ENCODE measurements at regions not wholly inside any gene's neighbourhood (a gene's known extent, or its start where the extent isn't known, plus 50 kb on each side); places are given as distances from the start of the nearest gene placed in this dataset.

DNA sequence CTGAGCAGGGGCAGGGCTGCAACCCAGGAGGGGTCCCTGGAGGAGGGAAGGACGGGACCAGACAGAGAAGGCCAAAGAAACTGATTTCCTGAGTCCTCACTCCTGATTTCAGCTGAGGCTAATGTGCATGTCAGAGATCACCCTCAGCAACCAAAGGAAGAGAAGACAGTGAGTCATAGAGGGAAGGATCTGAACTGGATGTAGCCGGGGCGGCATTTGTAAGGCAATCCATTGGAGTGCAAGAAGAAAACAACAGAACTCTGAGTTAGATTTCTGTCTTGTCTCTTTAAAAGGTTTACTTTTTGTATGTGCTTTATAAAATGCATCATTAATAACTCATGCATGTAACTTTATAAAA, 105.3 kb upstream of the AGBL1 start:
- FAIRE-seq = no peak
- no peak for DNase-seq (ENCODE audit: insufficient read length, low spot score)

DNA sequence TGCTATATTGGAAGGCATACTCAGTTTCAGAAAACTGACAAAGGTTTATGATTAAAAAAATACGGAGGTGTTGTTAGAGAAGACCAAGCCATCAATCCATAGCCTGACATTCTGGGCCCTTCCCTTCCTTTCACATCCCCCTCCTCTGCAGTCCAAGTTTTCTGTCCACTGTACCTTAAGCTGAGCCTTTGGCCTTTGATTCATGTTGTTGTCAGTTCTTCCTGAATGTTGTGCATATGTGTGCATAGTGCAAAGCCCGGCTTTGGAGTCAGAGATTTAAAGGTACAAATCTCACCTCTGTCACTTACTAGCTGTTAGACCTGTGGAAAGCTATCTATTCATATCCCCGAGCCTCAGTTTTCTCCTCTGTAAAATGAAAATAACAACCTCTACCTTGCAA, 104.9 kb upstream of the AGBL1 start:
- FAIRE-seq = no peak

GRCh38 chr15:85976102-85976501, 103.6 kb upstream of the AGBL1 start:
- DNase-seq (ENCODE audit: insufficient read length, low spot score) = no peak
- FAIRE-seq = no peak

More for the DNA sequence above, 104.9 kb upstream of the AGBL1 start:
- DNase-seq (ENCODE audit: insufficient read length, low spot score) = no peak

GRCh38 chr15:85976986-85977385, 102.7 kb upstream of the AGBL1 start:
- DNase-seq (ENCODE audit: insufficient read length, low spot score) (no peak), FAIRE-seq (no peak)

GRCh38 chr15:85977586-85977985, 102.1 kb upstream of the AGBL1 start:
- DNase-seq (ENCODE audit: insufficient read length, low spot score) = no peak
- no peak for FAIRE-seq

DNA sequence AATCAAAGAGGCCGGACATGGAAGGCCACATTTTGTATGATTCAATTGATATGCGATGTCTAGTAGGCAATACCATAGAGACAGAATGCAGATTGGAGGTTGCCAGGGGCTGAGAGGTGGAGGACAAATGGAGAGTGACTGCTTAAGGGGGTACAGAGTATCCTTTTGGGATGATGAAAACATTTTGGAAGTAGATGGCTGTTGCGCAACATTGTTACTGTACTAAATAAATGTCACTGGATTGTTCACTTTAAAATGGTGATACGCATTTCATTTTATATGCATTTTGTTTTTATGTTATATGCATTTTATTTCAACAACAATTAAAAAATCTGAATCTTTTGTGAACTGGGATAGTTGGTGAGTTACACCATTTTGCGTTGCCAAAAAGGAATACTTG, 99.7 kb upstream of the AGBL1 start:
- FAIRE-seq (no peak), DNase-seq (ENCODE audit: insufficient read length, low spot score) (no peak)

GRCh38 chr15:85980946-85981345, 98.7 kb upstream of the AGBL1 start:
- DNase-seq (ENCODE audit: insufficient read length, low spot score) (no peak), FAIRE-seq (no peak)

DNA sequence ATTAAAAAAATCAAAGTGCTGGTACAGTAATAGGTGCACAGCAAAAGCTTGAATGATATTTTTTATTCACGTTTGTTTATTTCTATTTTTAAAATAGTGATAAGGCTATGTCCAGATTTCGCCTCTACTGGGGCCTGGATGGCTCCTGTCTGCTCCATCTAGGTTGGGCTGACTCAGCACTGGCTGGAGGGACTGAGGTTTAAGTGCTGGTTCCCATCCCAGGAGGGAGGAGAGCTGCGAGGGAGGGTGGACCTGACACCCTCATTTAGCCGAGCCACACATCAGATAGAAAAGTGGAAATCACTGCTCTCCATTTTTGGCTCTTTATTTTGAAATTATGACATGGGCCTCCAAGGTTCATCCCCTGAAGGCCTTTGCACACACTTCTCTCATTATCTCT, 95.4 kb upstream of the AGBL1 start:
- FAIRE-seq = no peak
- DNase-seq (ENCODE audit: insufficient read length, low spot score) = no peak

GRCh38 chr15:85986116-85986515, 93.6 kb upstream of the AGBL1 start:
- FAIRE-seq (no peak), DNase-seq (ENCODE audit: insufficient read length, low spot score) (no peak)

DNA sequence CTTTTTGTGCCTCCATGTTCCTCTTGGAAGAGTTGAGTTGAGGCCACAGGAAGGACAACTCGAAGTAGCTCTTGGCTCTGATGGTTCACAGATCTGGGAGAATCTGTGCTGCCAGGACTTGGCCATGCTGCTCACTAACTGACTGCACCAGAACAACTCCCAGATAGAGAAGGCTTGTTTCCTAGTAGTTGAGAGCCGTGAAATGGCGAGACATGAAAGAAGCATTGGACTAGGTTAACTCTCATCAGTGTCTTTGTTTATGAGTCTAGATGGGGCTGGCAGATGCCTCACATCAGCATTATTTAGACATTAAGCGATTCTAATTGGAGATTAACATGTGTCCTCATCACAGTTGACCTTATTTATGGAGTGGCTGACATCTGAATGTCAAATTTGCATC, 92.9 kb upstream of the AGBL1 start:
- no peak for DNase-seq (ENCODE audit: insufficient read length, low spot score)
- no peak for FAIRE-seq

DNA sequence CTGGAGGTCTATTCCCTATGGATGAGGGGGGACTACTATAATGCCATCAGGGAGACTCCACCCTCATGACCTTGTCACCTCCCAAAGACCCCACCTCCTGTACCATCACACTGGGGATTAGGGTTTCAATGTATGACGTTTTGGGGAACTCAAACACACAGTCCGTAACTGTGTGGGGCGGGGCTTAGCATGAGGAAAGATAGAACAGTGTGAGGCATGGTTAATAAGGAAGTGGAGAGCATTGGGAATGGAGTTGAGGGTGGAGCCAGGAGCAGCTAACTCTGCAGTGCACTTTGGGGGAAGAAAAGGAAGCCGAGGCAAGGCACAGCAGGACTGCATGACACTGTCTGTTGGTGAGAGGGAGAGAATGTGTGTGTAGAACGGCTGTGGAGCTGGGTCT, 90.9 kb upstream of the AGBL1 start:
- FAIRE-seq (no peak), DNase-seq (ENCODE audit: insufficient read length, low spot score) (no peak)

GRCh38 chr15:85992224-85992623, 87.4 kb upstream of the AGBL1 start:
- no peak for FAIRE-seq
- DNase-seq (ENCODE audit: insufficient read length, low spot score) = no peak

DNA sequence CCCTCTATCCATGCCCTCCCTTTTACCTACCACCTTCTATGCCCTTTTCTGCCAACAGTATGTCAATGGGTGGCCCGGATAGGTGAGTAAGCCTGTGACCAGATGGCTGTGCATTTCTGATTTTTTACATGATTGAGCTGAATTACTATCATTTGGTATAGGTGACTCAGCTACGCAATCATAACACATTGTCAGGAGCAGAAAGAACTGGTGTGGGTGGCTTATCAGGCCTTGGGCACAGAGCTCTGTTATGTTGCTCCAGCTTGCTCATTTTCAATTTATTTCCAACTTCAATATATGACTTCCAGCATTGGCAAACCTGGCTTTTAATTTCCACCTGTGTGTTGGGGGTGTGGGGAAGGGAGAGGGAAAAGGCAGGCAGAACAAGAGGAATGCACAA, 86.6 kb upstream of the AGBL1 start:
- no peak for FAIRE-seq
- DNase-seq (ENCODE audit: insufficient read length, low spot score) = no peak

- DNase-seq (ENCODE audit: insufficient read length, low spot score) = no peak
- no peak for FAIRE-seq
Observed at GRCh38 chr15:85997618-85998017, 82.1 kb upstream of the AGBL1 start.

- FAIRE-seq = no peak
- DNase-seq (ENCODE audit: insufficient read length, low spot score) = no peak
Observed at GRCh38 chr15:85999658-86000057, 80.0 kb upstream of the AGBL1 start.

DNA sequence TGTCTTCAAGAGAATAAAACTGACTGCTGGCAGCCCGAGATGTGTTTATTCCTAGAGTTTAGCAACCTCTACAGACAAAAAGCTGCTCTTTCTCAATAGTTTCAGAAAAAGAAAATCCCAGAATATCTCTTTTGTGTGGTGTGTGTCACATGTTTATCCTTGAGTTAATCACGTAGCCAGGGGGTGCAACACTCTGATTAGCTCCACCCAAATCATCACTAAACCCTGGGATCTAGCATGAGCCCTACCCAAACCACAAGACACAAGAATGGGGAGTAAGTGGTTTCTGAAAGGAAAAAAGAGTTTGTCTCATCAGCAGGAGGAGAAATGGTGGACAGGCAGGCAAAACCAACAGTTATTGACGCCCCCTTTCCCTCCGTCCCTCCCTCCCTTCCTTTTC, 78.5 kb upstream of the AGBL1 start:
- no peak for DNase-seq (ENCODE audit: insufficient read length, low spot score)
- FAIRE-seq = no peak

DNA sequence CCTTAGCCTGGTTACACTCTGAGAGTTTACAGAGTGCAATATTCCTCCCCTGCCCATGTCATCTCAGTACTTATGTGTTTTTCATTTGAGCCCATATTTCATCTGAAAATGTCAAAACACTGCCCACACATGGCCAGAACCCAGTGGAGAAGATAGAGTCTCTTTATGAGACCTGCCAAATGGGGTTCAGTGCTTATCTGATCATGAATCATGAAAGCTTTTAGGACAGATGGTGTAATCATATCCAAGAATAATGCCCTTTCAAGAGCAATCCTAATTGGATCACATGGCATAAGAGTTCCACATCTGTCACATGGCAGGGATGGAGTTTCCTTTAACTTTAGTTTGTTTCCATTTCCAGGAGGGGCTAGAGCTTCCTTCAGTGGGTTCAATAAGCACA, 77.2 kb upstream of the AGBL1 start:
- no peak for FAIRE-seq
- no peak for DNase-seq (ENCODE audit: insufficient read length, low spot score)

DNA sequence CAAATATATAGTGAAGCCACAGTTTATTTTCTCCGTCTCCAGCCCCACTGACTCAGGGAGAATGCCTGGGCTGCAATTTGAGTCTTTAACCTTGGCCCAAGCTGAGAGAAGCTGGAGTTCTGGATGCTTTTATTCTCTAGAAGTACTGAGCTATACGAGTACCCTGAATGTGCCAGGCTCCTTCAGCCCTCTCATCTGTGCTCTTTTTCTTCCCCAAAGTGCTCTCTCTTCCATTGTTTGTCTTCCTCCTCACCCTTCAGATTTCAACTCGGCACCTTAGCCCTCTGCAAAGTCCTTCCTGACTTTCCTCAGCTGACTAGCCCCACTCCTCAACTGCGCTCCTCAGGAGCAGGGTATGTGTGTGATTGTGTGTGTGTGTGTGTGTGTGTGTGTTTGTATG, 75.6 kb upstream of the AGBL1 start:
- no peak for FAIRE-seq
- no peak for DNase-seq (ENCODE audit: insufficient read length, low spot score)

DNA sequence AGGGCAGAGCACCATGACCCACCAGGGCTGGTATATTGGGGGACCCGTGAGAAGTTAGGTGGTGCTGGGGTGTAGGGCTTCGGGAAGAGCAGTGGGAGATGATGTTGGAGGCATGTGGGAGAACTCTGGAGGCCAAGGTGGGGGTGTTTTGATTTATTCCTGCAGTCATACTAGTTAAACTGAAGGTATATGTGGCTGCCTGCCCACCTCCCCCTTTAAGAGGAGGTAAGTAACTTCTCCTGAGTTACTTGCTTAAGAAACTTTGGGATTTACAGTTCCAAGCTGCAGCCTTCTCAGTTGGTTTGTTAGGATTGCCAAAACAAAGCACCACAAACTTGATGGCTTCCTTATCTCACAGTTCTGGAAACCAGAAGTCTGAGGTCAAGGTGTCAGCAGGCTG, 73.1 kb upstream of the AGBL1 start:
- FAIRE-seq (no peak), DNase-seq (ENCODE audit: insufficient read length, low spot score) (no peak)

GRCh38 chr15:86009727-86010126, 69.9 kb upstream of the AGBL1 start:
- FAIRE-seq = no peak

GRCh38 chr15:86010398-86010797, 69.3 kb upstream of the AGBL1 start:
- DNase-seq (ENCODE audit: insufficient read length, low spot score) (no peak), FAIRE-seq (no peak)

More at GRCh38 chr15:86009727-86010126, 69.9 kb upstream of the AGBL1 start:
- DNase-seq (ENCODE audit: insufficient read length, low spot score) = no peak

DNA sequence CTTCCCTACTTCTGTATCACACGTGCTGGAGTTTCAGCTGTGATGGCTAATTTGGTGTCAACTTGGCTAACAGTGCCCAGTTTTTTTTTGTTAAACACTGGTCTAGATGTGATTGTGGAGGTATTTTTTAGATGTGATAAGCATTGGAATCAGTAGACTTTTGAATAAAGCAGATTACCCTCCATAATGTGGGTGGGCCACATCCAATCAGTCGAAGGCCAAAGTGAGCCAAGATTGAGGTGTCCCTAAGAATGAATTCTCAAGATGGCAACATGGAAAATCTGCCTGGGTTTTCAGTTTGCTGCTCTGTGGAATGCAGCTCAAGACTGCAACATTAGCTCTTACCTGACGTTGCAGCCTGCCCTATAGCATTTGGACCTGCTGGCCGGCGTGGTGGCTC, 68.8 kb upstream of the AGBL1 start:
- no peak for DNase-seq (ENCODE audit: insufficient read length, low spot score)
- no peak for FAIRE-seq

DNA sequence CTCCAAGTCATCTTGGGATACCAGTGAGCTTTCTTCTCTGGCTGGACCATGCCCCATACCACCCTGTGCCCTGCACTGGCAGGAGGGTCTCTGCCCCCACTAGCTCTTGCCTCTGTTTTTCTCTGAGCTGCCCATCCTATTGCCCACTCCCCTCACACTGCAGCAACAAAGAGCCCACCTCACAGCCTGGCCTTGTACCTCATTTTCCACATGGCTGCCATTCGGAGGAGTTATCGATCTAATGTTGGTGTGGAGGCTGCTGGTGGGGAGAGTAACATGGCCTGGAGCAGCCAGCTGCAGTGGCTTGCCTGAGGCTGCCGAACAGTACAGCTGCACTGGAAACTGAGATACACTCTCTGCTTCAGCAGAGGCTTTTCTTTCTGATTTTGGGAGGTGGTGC, 65.7 kb upstream of the AGBL1 start:
- FAIRE-seq (no peak), DNase-seq (ENCODE audit: insufficient read length, low spot score) (no peak)

GRCh38 chr15:86016750-86017149, 62.9 kb upstream of the AGBL1 start:
- no peak for FAIRE-seq
- DNase-seq (ENCODE audit: insufficient read length, low spot score) = no peak
